ENCODE measurements at regions not wholly inside any gene's neighbourhood (a gene's known extent, or its start where the extent isn't known, plus 50 kb on each side); places are given as distances from the start of the nearest gene placed in this dataset.

GRCh38 chr14:95609398-95609990, 74.6 kb downstream of the GLRX5 start:
- TF ChIP-seq ZNF384 (IDR thresholded peaks at IDR 0.05): no peak
- TF ChIP-seq SUZ12 (IDR thresholded peaks at IDR 0.05): no peak
- TF ChIP-seq, protein P1, sequence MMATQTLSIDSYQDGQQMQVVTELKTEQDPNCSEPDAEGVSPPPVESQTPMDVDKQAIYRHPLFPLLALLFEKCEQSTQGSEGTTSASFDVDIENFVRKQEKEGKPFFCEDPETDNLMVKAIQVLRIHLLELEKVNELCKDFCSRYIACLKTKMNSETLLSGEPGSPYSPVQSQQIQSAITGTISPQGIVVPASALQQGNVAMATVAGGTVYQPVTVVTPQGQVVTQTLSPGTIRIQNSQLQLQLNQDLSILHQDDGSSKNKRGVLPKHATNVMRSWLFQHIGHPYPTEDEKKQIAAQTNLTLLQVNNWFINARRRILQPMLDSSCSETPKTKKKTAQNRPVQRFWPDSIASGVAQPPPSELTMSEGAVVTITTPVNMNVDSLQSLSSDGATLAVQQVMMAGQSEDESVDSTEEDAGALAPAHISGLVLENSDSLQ (IDR thresholded peaks at IDR 0.05): no peak
- no peak for TF ChIP-seq CTBP1 (IDR thresholded peaks at IDR 0.05; ENCODE audit: borderline replicate concordance)
- no peak for TF ChIP-seq ELF4 (IDR thresholded peaks at IDR 0.05)
- TF ChIP-seq FOXK2 (IDR thresholded peaks at IDR 0.05): no peak
- no peak for TF ChIP-seq TARDBP (IDR thresholded peaks at IDR 0.05)
- no peak for TF ChIP-seq BHLHE40 (IDR thresholded peaks at IDR 0.05; ENCODE audit: borderline replicate concordance)
- no peak for TF ChIP-seq FOXM1 (IDR thresholded peaks at IDR 0.05; ENCODE audit: borderline replicate concordance)
- no peak for TF ChIP-seq NFRKB (IDR thresholded peaks at IDR 0.05)
- TF ChIP-seq SP1 (IDR thresholded peaks at IDR 0.05): no peak

Measured in HEK293T (cell line).